ENCODE measurements at regions not wholly inside any gene's neighbourhood (a gene's known extent, or its start where the extent isn't known, plus 50 kb on each side); places are given as distances from the start of the nearest gene placed in this dataset.

- peak; percentile 31 for DNase-seq (ENCODE audit: low read depth)
Observed at GRCh38 chr2:12412898-12413305, 303.8 kb upstream of the TRIB2 start.

DNA sequence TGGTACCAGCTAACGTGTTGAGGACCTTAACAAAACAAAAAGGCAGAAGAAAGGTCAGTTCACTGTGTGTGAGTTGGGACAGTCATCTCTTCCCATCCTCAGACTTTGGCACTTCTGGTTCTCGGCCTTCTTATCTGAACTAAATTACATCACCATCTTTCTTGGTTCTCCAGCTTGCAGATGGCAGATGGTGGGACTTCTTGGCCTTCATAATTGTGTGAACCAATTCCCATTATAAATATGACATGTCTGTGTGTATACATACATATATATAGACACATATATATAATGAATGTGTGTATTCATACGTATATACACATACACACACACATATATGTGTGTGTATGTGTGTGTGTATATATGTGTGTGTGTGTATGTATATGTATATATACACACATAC, 301.2 kb upstream of the TRIB2 start:
- no peak for DNase-seq (ENCODE audit: low read depth)

DNA sequence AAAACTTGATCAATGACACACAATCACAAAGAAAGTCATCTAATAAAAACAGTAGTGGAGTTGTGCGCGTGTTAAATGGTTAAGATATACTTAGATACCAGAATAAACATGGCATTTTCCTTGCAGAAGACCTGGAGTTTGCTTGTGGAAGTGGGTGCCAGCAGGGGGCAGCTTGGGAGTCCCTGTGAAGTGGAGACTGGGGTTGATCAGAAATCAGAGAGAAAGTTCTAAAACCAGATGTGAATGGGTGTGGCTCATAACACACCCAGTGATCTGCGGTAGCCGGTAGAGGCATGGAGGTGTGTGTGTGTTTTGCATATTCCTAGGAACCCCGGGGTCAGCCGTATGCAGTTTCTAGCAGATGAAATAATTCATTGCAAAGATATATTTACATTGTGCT, 300.1 kb upstream of the TRIB2 start:
- DNase-seq (ENCODE audit: low read depth): peak; percentile 43

DNA sequence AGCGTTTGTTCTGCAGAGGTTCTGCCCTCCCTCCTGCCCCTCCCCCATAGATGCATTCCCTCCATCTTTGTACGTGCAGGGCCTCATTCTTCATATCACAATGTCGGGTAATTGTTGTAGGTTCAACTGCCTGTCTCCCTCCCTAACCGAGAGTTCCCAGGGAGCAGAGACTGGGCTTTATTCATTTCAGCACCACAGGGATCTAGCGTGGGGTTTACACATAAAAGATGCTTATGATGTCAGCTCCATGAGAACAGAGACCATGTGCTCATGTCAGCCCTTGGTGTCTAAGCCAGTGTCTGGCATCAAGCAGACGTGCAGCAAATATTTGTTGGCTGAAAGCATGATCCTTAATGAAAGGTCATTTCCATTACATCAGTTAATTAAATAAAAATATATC, 298.9 kb upstream of the TRIB2 start:
- DNase-seq (ENCODE audit: low read depth): no peak

GRCh38 chr2:12419803-12420202, 296.9 kb upstream of the TRIB2 start:
- DNase-seq (ENCODE audit: low read depth): no peak

- DNase-seq (ENCODE audit: low read depth): no peak
Observed at GRCh38 chr2:12421046-12421445, 295.7 kb upstream of the TRIB2 start.

GRCh38 chr2:12424219-12424618, 292.5 kb upstream of the TRIB2 start:
- DNase-seq (ENCODE audit: low read depth): peak; percentile 14

DNA sequence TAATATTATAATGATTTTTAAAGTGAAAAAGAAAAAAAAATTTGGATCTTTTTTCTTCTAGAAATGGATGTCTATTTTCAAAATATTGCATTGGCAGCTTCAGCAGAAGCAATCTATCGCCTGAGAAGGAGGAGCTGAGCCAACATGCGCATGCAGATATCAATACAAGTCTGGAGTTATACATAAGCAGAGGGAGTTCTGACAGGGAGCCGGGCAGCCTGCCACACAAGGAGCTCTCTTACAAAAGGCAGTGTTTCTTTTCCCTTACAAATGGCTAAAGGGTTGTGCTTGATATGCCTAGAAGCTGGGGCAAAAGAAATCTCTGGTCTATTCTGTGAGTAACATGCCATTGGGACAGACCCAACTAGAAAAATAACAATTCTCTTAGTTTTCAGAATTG, 291.9 kb upstream of the TRIB2 start:
- no peak for DNase-seq (ENCODE audit: low read depth)

- no peak for DNase-seq (ENCODE audit: low read depth)
Observed at GRCh38 chr2:12428324-12428723, 288.4 kb upstream of the TRIB2 start.

DNA sequence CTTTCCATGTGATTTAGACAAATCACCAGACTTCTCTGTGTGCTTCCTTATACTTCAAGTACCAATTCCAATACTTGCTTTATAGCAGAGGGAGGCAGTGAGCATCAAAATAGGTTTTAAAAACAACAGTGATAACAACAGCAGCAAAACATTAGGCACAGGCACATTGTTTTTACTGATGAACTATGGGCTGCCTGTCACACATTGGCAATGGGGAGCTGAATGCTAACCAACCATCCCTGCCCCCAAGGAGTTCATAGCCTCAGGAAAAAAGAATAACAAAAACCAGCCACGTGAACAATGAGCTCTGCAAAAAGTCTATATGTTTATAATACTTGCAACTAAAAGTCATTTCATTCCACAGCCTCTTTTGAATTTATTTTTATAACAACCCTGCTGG, 287.9 kb upstream of the TRIB2 start:
- DNase-seq (ENCODE audit: low read depth): no peak

GRCh38 chr2:12429779-12430406, 286.8 kb upstream of the TRIB2 start:
- peak; percentile 59 for DNase-seq (ENCODE audit: low read depth)

GRCh38 chr2:12430407-12431133, 286.2 kb upstream of the TRIB2 start:
- DNase-seq (ENCODE audit: low read depth): peak; percentile 14

DNA sequence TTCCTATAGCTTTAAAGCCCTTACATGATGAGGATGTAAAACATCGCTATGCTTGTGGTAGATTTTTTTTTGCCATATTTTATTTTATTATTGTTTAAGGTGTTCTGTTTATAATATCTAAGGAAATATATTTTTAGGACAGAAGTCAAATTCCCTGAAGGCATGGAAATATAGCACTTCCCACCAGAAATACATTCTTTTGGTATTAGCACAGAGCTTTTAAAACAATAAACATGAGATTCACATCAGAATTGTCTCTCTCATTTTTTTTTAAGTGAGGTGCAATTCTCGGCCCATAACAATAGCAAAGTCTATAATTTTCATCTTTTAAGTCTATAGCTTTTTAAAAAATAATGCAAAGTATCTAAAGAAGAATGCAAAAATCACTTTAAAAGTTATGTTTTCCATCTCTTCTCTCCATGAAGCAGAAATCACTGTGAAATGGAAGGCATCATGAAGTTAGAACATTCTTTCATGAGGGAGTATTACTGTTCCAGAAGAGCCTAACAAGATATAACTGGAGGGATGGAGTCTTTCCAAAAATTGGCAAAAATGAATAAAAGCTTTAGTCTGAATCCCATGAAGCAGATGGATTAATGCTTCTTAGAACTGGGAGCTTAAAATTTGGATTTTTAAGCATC, 283.6 kb upstream of the TRIB2 start:
- peak; percentile 43 for DNase-seq (ENCODE audit: low read depth)

GRCh38 chr2:12433626-12433990, 283.1 kb upstream of the TRIB2 start:
- no peak for DNase-seq (ENCODE audit: low read depth)

DNA sequence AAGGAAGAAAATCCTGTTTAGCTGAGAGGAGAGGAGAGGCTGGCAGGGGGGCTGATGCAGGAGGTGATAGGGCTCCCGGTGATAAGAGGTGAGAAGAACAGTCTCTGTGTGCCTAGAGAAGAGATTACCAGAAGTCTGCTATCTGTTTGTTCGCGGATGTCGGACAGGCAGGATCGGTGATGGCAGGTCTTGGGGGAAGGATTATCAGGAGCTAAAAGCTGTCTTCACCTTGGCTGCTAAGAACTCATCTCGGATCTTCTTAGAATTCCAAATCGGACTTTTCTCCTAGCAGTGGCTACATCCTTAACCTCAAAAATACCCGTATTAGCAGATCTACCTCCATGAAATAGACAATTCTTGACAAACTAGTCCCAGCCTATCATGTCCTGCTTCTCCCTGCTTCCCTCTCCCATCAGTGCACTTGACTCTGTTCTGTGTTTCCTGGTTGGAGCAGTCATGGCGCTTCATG, 282.1 kb upstream of the TRIB2 start:
- no peak for DNase-seq (ENCODE audit: low read depth)

DNA sequence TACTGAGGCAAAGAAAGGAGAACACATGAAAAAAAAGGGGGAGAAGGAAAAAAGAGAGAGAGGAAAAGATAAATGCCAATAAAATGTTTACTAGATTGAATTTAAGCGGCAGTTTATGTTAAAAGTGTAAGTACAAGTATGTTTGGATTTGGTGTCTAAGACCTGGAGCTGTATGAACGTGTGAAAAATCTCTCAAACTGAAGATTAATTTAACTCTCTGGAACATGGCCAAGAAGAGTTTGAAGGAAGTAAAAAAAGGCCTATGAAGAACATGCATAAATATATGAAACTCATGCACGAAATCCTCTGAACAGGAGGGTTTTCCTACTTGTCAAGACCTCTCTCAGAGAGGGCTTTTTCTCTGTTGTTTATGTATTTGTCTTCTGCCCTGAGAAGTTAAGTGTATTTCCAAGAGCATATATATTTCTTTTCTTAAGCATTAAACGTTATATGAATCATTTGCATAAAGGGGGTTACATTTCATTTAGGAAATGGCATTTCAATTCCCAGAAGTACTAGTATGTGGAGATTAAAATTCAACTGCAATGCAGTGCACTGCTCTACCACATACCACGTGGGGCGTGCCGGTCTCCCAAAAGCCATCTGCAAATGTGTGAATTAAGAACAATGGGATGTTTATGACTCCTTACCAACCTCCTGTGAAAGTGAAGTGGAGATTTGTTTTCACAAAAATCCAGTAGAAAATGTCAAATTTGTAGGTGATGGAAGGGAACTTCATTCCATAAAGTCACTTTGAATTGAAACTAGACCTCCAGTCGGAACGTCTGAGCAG, 281.1 kb upstream of the TRIB2 start:
- DNase-seq (ENCODE audit: low read depth): no peak

- DNase-seq (ENCODE audit: low read depth): no peak
Observed at GRCh38 chr2:12436483-12436882, 280.3 kb upstream of the TRIB2 start.

DNA sequence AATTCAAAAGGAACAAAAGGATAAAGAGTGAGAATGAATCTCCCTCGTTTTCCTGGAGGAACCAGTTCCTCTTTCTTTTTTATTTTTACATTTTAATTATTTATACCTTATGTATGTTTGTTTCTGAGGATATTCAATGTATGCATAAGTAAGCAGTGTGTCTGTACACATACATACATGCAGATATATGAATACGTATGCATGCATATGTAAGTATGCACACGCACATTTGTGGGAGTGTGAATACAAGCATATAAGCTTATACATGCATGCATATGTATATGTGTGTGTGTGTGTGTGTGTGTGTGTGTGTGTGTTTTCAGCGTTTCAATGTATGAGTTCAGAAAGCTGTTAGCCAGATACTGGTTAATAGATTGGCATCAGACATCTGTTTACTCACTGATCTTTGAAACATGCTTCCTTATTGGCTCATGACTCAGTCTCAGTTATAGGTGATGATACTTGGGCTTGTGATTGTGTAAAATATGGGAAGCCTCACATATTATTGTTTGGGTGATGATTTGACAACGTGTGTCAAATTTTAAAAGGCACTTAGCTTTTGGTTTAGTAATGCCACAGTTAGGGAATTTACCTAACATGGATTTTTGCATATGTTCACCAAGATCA, 279.7 kb upstream of the TRIB2 start:
- DNase-seq (ENCODE audit: low read depth): no peak

DNA sequence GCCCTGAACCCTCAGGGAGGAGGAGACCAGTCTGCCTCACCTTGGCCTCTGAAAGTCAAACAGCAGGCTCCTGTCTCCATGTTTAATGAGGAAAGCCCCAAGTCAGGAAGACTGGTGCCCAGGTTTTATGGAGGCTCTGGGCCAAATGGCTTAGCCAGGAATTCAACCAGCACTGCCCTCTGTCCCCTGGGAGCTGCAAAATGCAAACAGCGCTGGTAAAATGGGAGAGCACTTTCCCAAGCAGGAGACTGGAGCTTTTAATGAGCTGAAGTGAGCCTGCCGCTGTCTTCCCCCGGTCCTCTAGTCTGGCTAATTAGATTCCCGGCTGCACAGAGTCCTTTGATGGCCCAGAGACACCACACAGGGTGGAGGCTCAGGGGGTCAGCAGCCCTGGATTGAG, 276.0 kb upstream of the TRIB2 start:
- DNase-seq (ENCODE audit: low read depth): peak; percentile 26

DNA sequence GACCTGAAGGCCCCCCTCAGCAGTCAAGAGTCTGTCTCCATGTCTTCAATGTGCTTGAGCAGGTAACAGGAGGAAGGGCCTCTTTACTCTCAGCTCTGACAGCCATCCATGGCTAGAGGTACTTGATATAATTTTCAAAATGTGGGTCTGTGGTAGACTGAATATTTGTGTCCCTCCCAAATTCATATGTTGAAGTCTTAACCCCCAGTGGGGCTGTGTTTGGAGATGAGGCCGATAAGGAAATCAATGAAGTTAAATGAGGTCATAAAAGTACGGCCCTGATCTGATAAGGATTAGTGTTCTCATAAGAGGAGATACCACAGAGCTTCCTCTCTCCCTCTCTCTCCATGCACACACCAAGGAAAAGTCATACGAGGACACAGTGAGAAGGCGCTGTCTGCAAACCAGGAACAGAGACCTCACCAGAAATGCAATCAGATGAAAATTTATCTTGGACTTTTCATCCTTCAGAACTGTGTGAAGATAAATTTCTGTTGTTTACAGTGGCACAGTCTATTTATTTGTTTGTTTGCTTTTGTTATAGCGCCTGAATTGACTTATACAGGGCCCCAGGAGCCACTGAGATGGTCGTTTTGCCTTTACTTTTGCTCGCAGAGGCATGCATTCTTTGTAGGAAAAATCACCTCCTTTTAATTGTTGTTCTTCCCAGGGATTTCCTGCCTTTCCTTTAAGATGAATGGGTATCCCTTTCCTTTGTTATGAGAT, 274.8 kb upstream of the TRIB2 start:
- DNase-seq (ENCODE audit: low read depth): no peak

DNA sequence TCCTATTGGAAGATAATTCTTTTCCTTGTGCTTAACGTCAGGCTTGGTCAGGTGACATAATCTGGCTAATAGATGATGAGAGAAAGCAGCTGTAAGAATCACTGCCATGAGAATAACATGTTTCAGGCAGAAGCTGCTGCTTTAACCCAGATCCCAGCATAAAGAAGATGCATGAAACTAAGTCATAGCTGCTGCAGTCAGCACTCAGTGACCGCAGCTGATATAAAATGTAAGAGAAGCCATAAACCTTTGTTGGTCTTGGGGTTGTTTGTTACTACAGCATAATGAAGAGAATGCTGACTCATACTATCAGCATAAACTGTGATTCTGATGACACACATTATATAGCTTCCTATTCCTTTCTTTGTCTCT, 274.3 kb upstream of the TRIB2 start:
- no peak for DNase-seq (ENCODE audit: low read depth)

Measured in LHCN-M2 (cell line).